ENCODE measurements at regions not wholly inside any gene's neighbourhood (a gene's known extent, or its start where the extent isn't known, plus 50 kb on each side); places are given as distances from the start of the nearest gene placed in this dataset.
"Not testable (repeated sequence)": the region's sequence is repeated elsewhere in the genome, so short reads cannot be mapped to it uniquely, and the experiment has no call there.

GRCh38 chr1:233472796-233473195, 141.1 kb upstream of the KCNK1 start:
- H3K27me3 ChIP-seq (ENCODE audit: insufficient read depth, low read length); H4K20me1 ChIP-seq (ENCODE audit: insufficient read depth); H3K4me3 ChIP-seq (replicated peaks in 1 of 2; ENCODE audit: low read depth in 1 of 2, low read length in 2 of 2); DNase-seq (ENCODE audit: low read depth, low spot score); H3K4me2 ChIP-seq (ENCODE audit: low read length); H2AFZ ChIP-seq (ENCODE audit: low read depth, low read length, poor library complexity, severe bottlenecking); POLR2A ChIA-PET; H3K9me3 ChIP-seq (ENCODE audit: control insufficient read depth in 1 of 2, insufficient read depth in 1 of 2, low read depth in 1 of 2, low read length in 2 of 2); H3K9ac ChIP-seq (ENCODE audit: low read length); H3K4me1 ChIP-seq (ENCODE audit: control insufficient read depth in 1 of 2, insufficient read depth in 2 of 2, low read length in 2 of 2); H3K79me2 ChIP-seq (ENCODE audit: insufficient read depth, low read length); RAD21 ChIA-PET (ENCODE audit: low non-redundant PET in 1 of 2, low total read pairs in 2 of 2, uncharacterized antibody in 2 of 2, unreplicated experiment in 2 of 2); intact Hi-C loops (cut with micrococcal nuclease); H3K9me2 ChIP-seq (ENCODE audit: insufficient read depth); ATAC-seq; H3K27ac ChIP-seq (ENCODE audit: low read depth, low read length); BruUV-seq (replicated peaks); CTCF ChIA-PET; H3K36me3 ChIP-seq (ENCODE audit: control insufficient read depth in 1 of 2, insufficient read depth in 2 of 2, low read length in 2 of 2): not testable (repeated sequence)

- Histone ChIP-seq H3K9me2 (ENCODE audit: insufficient read depth) (no peaks in the 10 kb centered on the region), H3K4me2 (ENCODE audit: low read length) (no peak overlapping the region), H4K20me1 (ENCODE audit: insufficient read depth) (no peaks in the 10 kb centered on the region), H3K9me3 (ENCODE audit: control insufficient read depth in 1 of 2, insufficient read depth in 1 of 2, low read depth in 1 of 2, low read length in 2 of 2) (no peaks in the 10 kb centered on the region), H3K4me3 (replicated peaks in 1 of 2; ENCODE audit: low read depth in 1 of 2, low read length in 2 of 2) (no peak overlapping the region), H2AFZ (ENCODE audit: low read depth, low read length, poor library complexity, severe bottlenecking) (no peak overlapping the region), H3K9ac (ENCODE audit: low read length) (no peak overlapping the region), H3K36me3 (ENCODE audit: control insufficient read depth in 1 of 2, insufficient read depth in 2 of 2, low read length in 2 of 2) (no peaks in the 10 kb centered on the region), H3K27ac (ENCODE audit: low read depth, low read length) (no peak overlapping the region), H3K79me2 (ENCODE audit: insufficient read depth, low read length) (no peaks in the 10 kb centered on the region), H3K4me1 (ENCODE audit: control insufficient read depth in 1 of 2, insufficient read depth in 2 of 2, low read length in 2 of 2) (no peaks in the 10 kb centered on the region), H3K27me3 (ENCODE audit: insufficient read depth, low read length) (no peaks in the 10 kb centered on the region)
- RAD21 ChIA-PET (ENCODE audit: low non-redundant PET in 1 of 2, low total read pairs in 2 of 2, uncharacterized antibody in 2 of 2, unreplicated experiment in 2 of 2), result no interaction called here
- intact Hi-C loops (cut with micrococcal nuclease), result no loop called here
- BruUV-seq (replicated peaks), result no TSS peak
- no peak for DNase-seq (ENCODE audit: low read depth, low spot score)
- no peak for ATAC-seq
- CTCF ChIA-PET, result no interaction called here
- POLR2A ChIA-PET, result no interaction called here
- TF ChIP-seq CTCF (IDR thresholded peaks at IDR 0.05 in 2 of 3, conservative IDR thresholded peaks at IDR 0.05 in 1 of 3; ENCODE audit: borderline replicate concordance in 1 of 3, insufficient read depth in 1 of 3, low read depth in 2 of 3, low read length in 2 of 3) (no peak), TCF7L2 (IDR thresholded peaks at IDR 0.05; ENCODE audit: borderline replicate concordance, extremely low read depth, insufficient read depth, insufficient read length) (no peak), SRF (IDR thresholded peaks at IDR 0.05; ENCODE audit: low read depth) (no peak), ZBTB33 (IDR thresholded peaks at IDR 0.05; ENCODE audit: extremely low read depth, insufficient replicate concordance, low read length) (no peak), POLR2AphosphoS5 (IDR thresholded peaks at IDR 0.05; ENCODE audit: low read depth, low read length) (no peak), CEBPB (IDR thresholded peaks at IDR 0.05; ENCODE audit: low read depth) (no peak), RAD21 (IDR thresholded peaks at IDR 0.05; ENCODE audit: low read depth) (no peak), EGR1 (IDR thresholded peaks at IDR 0.05; ENCODE audit: low read depth) (no peak), ZNF274 (IDR thresholded peaks at IDR 0.05; ENCODE audit: low read depth, low read length) (no peak), ATF3 (IDR thresholded peaks at IDR 0.05) (no peak), SP1 (IDR thresholded peaks at IDR 0.05; ENCODE audit: low read depth) (no peak), MAX (IDR thresholded peaks at IDR 0.05) (no peak), CBX3 (IDR thresholded peaks at IDR 0.05; ENCODE audit: low read depth) (no peak)
Measured at GRCh38 chr1:233473549-233474204, 140.2 kb upstream of the KCNK1 start.
